HG02938 (cell line): ENCODE measurements at regions not wholly inside any gene's neighbourhood (a gene's known extent, or its start where the extent isn't known, plus 50 kb on each side); places are given as distances from the start of the nearest gene placed in this dataset.
"Not testable (repeated sequence)": the region's sequence is repeated elsewhere in the genome, so short reads cannot be mapped to it uniquely, and the experiment has no call there.

Source experiments
- ATAC-seq: cut with Tn5 transposase; IDR thresholded peaks from one replicate; pipeline ENCODE4 v1.9.1; 2021; ENCODE audit warnings: mild to moderate bottlenecking, moderate library complexity; ENCODE audit not compliant: unreplicated experiment

DNA sequence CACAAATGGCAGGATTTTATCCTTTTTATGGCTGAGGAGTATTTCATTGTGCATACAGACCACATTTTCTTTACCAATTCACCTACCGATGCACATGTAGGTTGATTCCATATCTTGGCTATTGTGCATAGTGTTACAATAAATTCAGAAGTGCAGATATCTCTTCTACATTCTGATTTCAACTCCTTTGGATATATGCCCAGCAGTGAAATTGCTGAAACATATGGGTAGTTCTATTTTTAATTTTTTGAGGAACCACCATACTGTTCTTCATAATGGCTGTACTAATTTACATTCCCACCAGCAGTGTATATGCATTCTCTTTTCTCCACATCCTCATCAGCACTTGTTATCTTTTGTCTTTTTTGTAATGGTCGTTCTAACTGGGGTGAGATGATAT lies 1290.3 kb downstream of the XPNPEP1 start:
- no peak for ATAC-seq

- ATAC-seq = no peak
Measured at GRCh38 chr10:108632144-108632543, 1291.2 kb downstream of the XPNPEP1 start.

DNA sequence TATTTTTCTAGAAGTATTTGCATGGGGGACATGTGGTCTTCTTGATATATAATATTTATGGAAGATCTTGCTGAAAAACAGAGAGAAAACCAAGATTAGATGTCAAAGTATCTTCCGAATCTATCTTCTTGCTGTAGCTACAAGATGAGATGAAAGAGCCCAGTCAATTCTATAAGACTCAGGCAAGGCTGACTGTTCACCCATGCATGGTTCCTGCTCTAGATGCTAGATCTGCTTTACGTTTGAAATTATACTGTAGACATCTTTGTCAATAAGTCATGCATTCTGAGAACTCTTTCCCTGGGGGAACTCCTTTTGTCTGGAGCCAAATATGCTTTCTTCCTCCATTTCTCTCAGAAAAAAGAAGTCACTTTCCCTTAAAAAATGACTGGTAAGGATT lies 1292.0 kb downstream of the XPNPEP1 start:
- peak; percentile 79 for ATAC-seq

DNA sequence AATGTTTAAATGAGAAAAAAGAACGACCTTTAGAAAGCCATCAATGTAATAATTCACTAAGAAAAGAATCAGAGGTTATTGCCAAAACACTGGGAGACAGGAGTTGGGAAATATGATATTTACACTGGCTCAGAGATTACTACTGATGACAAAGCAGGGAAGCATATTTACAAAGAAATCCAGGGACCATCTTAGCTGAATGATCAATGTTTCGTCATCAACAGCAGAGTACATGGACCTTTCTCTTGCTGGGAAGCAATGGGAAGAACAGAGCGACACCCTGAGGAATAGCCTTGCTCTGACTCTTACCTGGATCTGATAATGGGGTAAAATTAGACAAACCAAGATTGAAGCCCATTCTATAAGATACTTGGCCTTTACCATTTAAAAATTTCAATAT lies 1293.5 kb downstream of the XPNPEP1 start:
- no peak for ATAC-seq

DNA sequence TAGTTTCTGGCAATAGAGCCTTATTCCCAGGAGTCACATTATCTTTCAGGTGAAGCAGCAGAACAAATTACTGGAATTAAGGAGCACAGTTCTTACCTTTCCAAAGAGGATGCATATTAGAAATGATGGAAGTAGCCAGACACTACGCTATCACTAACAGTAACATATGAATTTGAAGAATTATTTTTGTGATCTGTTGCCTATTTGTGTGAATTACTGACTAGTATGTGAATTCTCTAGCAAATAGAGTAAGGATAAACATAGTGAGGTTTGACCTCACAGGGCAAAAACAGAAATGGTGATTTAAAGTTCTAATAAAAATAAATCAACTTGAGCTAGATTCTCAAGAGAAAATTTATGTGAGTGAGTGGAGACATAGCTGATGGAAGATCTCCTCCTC lies 1299.3 kb downstream of the XPNPEP1 start:
- no peak for ATAC-seq

- no peak for ATAC-seq
Measured at GRCh38 chr10:108620821-108621534, 1302.3 kb downstream of the XPNPEP1 start.

DNA sequence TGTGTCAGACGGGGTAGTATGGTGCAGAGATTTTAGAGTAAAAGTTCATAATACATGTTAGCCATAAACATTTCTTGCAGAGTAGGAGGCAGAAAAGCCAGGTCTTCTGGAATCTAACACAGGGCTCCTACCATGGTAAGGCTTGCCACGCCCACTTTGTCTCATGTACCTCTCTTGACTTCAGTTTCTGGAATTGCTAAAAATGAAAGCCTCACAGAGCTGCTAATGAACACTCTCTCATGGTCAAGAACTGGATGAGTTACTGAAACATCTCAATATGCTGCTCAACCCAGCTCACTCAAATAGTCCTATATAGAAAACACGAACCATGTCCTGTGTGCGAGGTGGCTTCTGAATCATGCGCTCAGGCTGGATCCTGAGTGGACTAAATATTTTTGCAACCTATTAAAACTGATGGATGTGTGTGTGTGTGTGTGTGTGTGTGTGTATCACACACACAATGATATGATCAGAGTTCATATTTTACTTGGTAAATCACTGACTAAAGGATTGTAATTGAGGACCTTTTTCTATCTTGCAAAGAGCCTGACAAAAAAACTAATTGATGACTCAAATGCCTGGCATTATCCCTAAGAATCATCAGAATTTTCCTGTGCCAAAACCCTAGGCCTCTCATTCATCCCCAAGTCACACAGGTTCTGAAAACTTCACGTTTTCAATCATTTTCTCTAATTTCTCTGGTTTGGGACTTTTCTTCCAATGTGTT lies 1306.6 kb downstream of the XPNPEP1 start:
- no peak for ATAC-seq

- ATAC-seq = no peak
Measured at GRCh38 chr10:108615576-108616320, 1307.6 kb downstream of the XPNPEP1 start.

- no peak for ATAC-seq
Measured at GRCh38 chr10:108612485-108612884, 1310.8 kb downstream of the XPNPEP1 start.

- no peak for ATAC-seq
Measured at GRCh38 chr10:108608860-108609259, 1314.5 kb downstream of the XPNPEP1 start.

DNA sequence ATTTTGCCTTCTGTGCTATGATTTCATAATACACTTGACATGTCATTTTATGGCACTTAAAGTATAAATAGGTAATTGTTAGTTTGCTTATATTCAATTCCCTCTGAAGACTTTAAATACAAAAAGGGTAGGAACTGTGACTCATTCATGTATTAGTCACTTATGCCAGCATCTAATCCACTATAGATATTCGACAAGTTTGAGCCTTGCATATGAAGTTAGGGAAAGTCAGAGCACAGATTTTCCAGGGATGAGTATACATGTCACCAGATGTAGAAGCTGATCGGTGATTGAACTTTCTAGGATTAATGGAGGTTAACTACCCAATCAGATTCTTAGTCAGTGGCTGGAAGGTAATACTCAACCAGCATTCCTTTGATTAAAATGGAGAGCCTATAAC lies 1321.5 kb downstream of the XPNPEP1 start:
- no peak for ATAC-seq

- ATAC-seq = not testable (repeated sequence)
Measured at GRCh38 chr10:108600511-108600910, 1322.8 kb downstream of the XPNPEP1 start.

DNA sequence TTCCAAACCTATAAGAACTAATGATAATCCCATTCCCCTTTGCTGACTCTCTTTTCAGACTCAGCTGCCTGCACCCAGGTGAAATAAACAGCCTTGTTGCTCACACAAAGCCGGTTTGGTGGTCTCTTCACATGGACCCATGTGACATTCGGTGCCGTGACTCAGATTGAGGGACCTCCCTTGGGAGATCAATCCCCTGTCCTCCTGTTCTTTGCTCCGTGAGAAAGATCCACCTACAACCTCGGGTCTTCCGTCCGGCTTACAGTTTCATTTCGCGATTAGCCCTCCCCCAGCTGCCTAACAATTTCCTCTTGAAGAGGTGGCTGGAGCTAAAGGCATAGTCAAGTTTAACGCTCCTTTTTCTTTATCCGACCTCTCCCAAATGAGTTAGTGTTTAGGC lies 1324.0 kb downstream of the XPNPEP1 start:
- ATAC-seq = not testable (repeated sequence)

DNA sequence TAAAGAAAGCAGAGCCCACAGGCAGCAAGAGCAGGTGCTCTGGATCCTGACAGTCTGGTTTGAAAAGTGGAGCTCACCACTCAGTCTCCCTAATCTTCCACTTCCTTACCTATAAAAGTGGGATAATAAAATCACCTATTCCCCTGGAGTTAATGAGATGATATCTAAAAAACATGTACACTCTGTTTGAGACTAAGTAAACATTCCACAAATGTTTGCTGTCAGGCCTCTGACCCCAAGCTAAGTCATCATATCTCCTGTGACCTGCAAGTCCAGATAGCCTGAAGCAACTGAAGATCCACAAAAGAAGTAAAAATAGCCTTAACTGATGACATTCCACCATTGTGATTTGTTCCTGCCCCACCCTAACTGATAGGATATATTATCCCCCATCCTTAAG lies 1324.5 kb downstream of the XPNPEP1 start:
- no peak for ATAC-seq

- no peak for ATAC-seq
Measured at GRCh38 chr10:108598320-108598695, 1325.0 kb downstream of the XPNPEP1 start.

DNA sequence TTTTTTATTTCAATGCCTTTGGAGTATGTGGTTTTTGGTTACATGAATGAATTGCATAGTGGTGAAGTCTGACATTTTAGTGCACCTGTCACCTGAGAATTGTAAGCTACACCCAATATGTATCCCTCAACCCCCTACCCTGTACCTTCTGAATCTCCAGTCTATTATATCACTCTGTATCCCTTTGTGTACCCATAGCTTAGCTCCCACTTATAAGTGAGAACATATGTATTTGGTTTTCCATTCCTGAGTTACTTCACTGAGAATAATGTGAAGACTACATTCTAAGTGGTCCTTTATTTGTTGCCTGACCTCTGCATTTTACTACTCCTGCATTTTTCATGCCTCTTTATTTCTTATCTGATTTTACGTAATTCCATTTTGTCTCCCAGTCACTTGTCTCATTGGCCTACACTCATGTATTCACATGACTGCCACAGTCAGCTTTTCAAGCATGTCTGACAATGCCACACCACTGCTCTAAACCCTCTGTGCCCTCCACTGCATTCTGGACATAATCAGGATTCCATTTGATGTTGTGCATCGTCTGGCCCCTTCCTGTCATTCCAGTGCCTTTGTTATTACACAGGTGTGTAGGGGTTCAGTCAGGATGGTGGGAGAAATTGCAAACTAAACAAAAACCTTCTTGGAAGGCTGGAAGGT lies 1325.5 kb downstream of the XPNPEP1 start:
- ATAC-seq = no peak

DNA sequence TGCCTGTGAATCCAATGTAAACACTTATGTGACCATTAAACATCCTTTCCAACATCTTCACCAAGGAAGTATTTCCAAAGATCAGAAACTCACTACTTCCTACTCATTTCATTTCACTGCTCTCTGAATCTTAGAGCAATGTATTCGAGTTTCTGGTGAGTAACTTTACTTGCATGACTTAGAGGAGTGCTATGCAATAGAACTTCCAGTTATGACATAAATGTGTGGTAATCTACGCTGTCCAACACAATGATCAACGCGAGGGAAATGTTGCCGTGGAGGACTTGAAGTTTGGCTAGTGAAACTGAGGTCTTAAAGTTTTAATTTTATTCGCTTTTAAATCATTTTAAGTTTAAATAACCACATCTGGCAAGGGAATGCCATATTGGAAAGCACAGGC lies 1326.3 kb downstream of the XPNPEP1 start:
- no peak for ATAC-seq

- no peak for ATAC-seq
Measured at GRCh38 chr10:108592956-108593355, 1330.4 kb downstream of the XPNPEP1 start.

DNA sequence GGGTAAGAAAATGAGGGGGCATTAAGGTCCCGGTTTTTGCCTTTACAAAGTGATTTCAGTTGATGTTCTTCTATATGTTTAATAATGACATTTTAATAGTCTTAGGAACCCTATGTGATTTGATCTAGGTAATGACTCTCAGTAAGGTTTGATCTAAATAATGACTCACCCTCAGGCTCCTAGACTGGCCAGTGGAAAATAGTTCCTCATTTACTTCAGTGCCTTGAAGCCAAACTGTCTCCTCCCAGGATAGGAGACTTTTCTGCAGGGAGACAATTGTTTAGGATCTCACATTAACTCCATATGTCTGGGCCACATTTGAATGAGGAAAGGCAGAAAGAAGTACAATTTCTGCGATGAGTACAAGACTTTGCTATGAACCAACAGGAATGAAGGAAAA lies 1331.9 kb downstream of the XPNPEP1 start:
- no peak for ATAC-seq

- ATAC-seq = no peak
Measured at GRCh38 chr10:108586424-108586823, 1336.9 kb downstream of the XPNPEP1 start.

DNA sequence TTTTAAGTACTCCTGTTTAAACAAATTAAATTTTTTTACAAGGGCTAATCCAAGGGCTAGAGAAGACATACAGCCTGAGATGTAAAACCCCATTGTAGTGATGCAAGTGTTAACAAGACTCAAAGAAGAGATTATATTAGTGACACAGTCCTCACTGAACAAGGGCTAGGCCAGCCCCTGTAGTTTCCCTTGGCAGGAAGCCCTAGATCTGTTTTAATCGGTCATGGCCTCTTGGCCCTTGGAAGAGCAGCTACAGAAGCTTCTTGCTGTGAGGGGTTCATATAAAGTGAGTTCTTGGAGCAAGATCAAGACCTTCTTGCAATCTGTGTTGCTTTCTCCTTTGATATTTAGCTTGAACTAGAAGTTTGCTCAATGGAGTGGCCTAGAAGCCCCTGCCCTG lies 1339.4 kb downstream of the XPNPEP1 start:
- ATAC-seq = no peak
